Tibial nerve (tissue), 4 donors: ENCODE measurements at regions not wholly inside any gene's neighbourhood (a gene's known extent, or its start where the extent isn't known, plus 50 kb on each side); places are given as distances from the start of the nearest gene placed in this dataset.

Experiments used
- CTCF ChIP-seq, 5 experiments: fragments of 200-600 bp in 3 of 5; fragments of 450-650 bp in 2 of 5; sonication (generic) in 3 of 5; IDR thresholded peaks; one replicate each; pipeline ENCODE4 v1.5.1; 2016 to 2019; ENCODE audit warnings: antibody characterized with exemption in 5 of 5, mild to moderate bottlenecking in 3 of 5, moderate library complexity in 2 of 5
- EP300 ChIP-seq, 2 donors: sonication (generic); formaldehyde crosslinking; IDR thresholded peaks; one replicate each; pipeline ENCODE4 v1.6.1; 2017; ENCODE audit warnings: antibody characterized with exemption in 2 of 2, mild to moderate bottlenecking in 1 of 2
- POLR2A ChIP-seq, 2 donors: fragments of 450-650 bp; IDR thresholded peaks; one replicate each; pipeline ENCODE4 v1.6.1; 2017; ENCODE audit warnings: antibody characterized with exemption in 2 of 2, mild to moderate bottlenecking in 2 of 2, moderate library complexity in 2 of 2

GRCh38 chr7:22631730-22632129, 95.3 kb upstream of the IL6 start:
- TF ChIP-seq EP300 (IDR thresholded peaks at IDR 0.05) (no peak), CTCF (IDR thresholded peaks at IDR 0.05) (no peak), POLR2A (IDR thresholded peaks at IDR 0.05) (no peak)
